Choroid plexus epithelial cell (primary cell): ENCODE measurements at regions not wholly inside any gene's neighbourhood (a gene's known extent, or its start where the extent isn't known, plus 50 kb on each side); places are given as distances from the start of the nearest gene placed in this dataset.

Experiments
- DNase-seq: peaks from one replicate; pipeline ENCODE4 v3.0.0-alpha.2; 2010; ENCODE audit warnings: low read depth
- H3K4me3 ChIP-seq: 2 replicates; pipeline ENCODE4 v1.5.1; 2011; ENCODE audit warnings: low read depth, mild to moderate bottlenecking, control low read depth, low read length, moderate library complexity
- TF ChIP-seq, protein P1 (sequence below): conservative IDR thresholded peaks from 2 replicates; pipeline ENCODE4 v1.5.1; 2011; ENCODE audit warnings: low read depth, mild to moderate bottlenecking, control low read depth, inconsistent platforms, low read length, moderate library complexity

DNA sequence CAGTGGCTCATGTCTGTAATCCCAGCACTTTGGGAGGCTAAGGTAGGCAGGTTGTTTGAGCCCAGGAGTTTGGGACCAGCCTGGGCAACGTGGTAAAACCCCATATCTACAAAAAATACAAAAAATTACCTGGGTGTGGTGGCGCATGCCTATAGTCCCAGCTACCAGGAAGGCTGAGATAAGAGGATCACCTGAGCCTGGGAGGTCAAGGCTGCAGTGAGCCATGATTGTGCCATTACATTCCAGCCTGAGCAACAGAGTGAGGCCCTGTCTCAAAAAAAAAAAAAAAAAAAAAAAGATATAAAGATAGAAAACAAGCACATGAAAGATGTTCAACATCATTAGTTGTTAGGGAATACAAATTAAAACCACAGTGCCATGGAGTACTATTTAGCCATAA lies 65.3 kb upstream of the UGP2 start:
- TF ChIP-seq, protein P1, sequence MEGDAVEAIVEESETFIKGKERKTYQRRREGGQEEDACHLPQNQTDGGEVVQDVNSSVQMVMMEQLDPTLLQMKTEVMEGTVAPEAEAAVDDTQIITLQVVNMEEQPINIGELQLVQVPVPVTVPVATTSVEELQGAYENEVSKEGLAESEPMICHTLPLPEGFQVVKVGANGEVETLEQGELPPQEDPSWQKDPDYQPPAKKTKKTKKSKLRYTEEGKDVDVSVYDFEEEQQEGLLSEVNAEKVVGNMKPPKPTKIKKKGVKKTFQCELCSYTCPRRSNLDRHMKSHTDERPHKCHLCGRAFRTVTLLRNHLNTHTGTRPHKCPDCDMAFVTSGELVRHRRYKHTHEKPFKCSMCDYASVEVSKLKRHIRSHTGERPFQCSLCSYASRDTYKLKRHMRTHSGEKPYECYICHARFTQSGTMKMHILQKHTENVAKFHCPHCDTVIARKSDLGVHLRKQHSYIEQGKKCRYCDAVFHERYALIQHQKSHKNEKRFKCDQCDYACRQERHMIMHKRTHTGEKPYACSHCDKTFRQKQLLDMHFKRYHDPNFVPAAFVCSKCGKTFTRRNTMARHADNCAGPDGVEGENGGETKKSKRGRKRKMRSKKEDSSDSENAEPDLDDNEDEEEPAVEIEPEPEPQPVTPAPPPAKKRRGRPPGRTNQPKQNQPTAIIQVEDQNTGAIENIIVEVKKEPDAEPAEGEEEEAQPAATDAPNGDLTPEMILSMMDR: no peak
- no peak overlapping the region for H3K4me3 ChIP-seq
- no peak for DNase-seq

DNA sequence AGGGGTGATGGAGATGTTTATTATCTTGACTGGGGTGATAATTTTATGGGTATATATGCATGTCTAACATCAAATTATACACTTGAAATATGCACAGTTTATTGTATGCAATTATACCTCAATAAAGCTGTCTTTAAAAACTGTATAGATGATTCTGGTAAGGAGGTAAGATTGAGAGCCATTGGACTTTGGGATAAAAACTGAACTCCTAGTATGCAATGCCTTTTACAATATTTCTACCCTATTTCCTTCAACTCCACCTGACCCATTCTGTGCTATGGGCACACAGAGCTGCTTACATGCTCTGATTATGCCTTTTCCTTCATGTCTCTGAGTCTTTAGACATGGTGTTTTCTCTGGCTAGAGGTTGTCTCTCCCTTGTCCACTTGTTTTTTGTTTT lies 63.9 kb upstream of the UGP2 start:
- no peak for DNase-seq
- TF ChIP-seq, protein P1: no peak
- H3K4me3 ChIP-seq: no peak overlapping the region

DNA sequence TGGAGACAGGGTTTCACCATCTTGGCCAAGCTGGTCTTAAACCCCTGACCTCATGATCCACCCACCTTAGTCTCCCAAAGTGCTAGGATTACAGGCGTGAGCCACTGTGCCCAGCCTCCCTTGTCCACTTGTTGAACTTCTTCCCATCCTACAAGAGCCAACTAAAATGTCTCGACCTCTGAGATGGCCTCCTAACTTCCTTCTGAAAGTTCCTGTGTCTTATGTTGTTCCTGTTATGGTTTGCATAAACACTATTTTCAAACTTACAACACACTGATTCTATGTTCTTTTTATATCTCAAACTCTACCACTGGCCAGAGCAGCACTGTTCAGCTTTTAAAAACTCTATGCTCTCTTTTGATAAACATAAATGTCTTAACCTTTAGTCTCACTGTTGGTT lies 63.3 kb upstream of the UGP2 start:
- TF ChIP-seq, protein P1: no peak
- H3K4me3 ChIP-seq: no peak overlapping the region
- DNase-seq: no peak

DNA sequence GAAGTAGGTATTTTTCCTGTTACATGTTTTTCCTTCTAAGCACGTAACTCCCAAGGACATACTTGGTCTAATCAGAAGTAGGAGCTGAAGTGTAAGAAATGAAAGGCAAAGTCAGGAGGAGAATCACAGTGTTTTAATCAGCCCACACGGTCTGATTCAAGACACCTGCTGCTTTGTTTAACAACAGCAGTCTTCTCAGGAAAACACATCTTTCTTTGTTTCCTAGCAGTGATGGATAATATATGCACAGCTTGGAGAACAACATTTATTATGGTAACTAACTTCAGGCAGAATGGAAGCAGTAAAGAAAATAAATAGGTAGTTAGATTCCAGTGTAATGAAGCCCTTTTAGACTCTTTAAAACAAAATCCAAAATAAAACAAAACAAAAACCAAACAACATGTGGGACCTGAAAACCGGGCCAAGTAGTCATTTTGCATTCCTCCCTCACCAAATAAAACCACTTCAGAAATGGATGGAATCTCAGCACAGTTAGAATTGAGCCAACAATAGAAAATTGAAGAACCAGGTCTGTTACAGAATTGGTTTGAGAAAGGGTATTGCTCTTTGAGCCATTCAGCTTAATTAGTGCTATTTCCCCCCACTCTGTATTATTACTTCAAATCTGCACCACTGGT lies 61.1 kb upstream of the UGP2 start:
- peak; percentile 24 for DNase-seq
- H3K4me3 ChIP-seq: no peak overlapping the region
- TF ChIP-seq, protein P1: no peak

- DNase-seq: no peak
- H3K4me3 ChIP-seq: no peak overlapping the region
- TF ChIP-seq, protein P1: no peak
Observed at GRCh38 chr2:63784461-63784860, 57.2 kb upstream of the UGP2 start.

DNA sequence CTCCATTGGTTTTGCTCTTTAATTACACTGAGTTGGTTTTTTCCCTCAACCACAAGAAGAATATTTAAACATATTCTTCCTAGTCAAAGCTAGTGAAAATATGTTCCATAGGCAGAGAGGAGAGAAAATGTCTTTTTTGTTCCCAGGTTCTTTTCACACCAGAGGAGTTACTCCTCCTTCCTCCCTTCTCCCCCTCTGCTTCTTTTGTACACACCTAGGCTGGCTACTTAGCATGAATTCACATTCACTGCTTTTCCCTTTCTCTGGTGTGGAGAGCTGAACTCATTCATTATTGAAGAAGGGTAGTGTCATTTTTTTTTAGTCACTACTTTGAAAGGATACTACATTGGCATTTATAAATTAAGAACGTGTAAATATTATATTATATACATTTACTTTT lies 56.6 kb upstream of the UGP2 start:
- H3K4me3 ChIP-seq: no peak overlapping the region
- DNase-seq: no peak
- TF ChIP-seq, protein P1: no peak

DNA sequence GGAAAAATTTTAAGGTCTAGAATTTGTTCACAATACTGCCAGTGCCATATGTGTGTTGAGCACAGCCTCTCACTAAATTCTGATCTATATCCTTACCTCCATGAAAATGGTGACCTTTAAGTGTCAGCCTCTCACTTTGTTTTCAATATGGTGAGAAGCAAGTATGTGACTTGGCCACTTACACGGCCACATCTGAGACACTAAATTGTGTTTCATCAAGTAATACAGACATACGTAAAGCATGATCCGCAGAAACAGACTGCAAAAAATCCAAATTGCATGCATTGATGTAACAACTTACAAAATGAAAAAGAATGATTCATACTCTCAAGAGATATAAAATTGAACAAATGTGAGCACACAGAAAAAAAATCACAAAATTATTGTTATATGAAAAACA lies 55.2 kb upstream of the UGP2 start:
- no peak for DNase-seq
- TF ChIP-seq, protein P1: no peak
- H3K4me3 ChIP-seq: no peak overlapping the region
